ENCODE measurements at regions not wholly inside any gene's neighbourhood (a gene's known extent, or its start where the extent isn't known, plus 50 kb on each side); places are given as distances from the start of the nearest gene placed in this dataset.

GRCh38 chr6:120545353-120545752 lies 788.9 kb downstream of the TBC1D32 start:
- no peak for TF ChIP-seq CTCF (IDR thresholded peaks at IDR 0.05; ENCODE audit: low read length, missing control alignments)
- DNase-seq (ENCODE audit: low read depth): no peak
- H3K4me3 ChIP-seq (replicated peaks; ENCODE audit: low read depth, low read length): no peak overlapping the region

GRCh38 chr6:120534954-120535353 lies 799.3 kb downstream of the TBC1D32 start:
- no peak for TF ChIP-seq CTCF (IDR thresholded peaks at IDR 0.05; ENCODE audit: low read length, missing control alignments)
- DNase-seq (ENCODE audit: low read depth): no peak
- H3K4me3 ChIP-seq (replicated peaks; ENCODE audit: low read depth, low read length): no peak overlapping the region

- no peak for DNase-seq (ENCODE audit: low read depth)
- no peak for TF ChIP-seq CTCF (IDR thresholded peaks at IDR 0.05; ENCODE audit: low read length, missing control alignments)
- H3K4me3 ChIP-seq (replicated peaks; ENCODE audit: low read depth, low read length): no peak overlapping the region
Measured at GRCh38 chr6:120526576-120526975, 807.7 kb downstream of the TBC1D32 start.

- TF ChIP-seq CTCF (IDR thresholded peaks at IDR 0.05; ENCODE audit: low read length, missing control alignments): no peak
- DNase-seq (ENCODE audit: low read depth): no peak
- no peak overlapping the region for H3K4me3 ChIP-seq (replicated peaks; ENCODE audit: low read depth, low read length)
Measured at GRCh38 chr6:120514544-120514943, 819.7 kb downstream of the TBC1D32 start.

GRCh38 chr6:120511712-120512111 lies 822.6 kb downstream of the TBC1D32 start:
- DNase-seq (ENCODE audit: low read depth): no peak
- no peak for TF ChIP-seq CTCF (IDR thresholded peaks at IDR 0.05; ENCODE audit: low read length, missing control alignments)
- H3K4me3 ChIP-seq (replicated peaks; ENCODE audit: low read depth, low read length): no peak overlapping the region

- TF ChIP-seq CTCF (IDR thresholded peaks at IDR 0.05; ENCODE audit: low read length, missing control alignments): no peak
- H3K4me3 ChIP-seq (replicated peaks; ENCODE audit: low read depth, low read length): no peak overlapping the region
- no peak for DNase-seq (ENCODE audit: low read depth)
Measured at GRCh38 chr6:120498711-120499110, 835.6 kb downstream of the TBC1D32 start.

- no peak overlapping the region for H3K4me3 ChIP-seq (replicated peaks; ENCODE audit: low read depth, low read length)
- DNase-seq (ENCODE audit: low read depth): no peak
- no peak for TF ChIP-seq CTCF (IDR thresholded peaks at IDR 0.05; ENCODE audit: low read length, missing control alignments)
Measured at GRCh38 chr6:120496661-120497060, 837.6 kb downstream of the TBC1D32 start.

All from fibroblast of pulmonary artery (primary cell).